Neural cell (in vitro differentiated cells): ENCODE measurements at regions not wholly inside any gene's neighbourhood (a gene's known extent, or its start where the extent isn't known, plus 50 kb on each side); places are given as distances from the start of the nearest gene placed in this dataset.

Experiments used
- EZH2 ChIP-seq: fragments of 200-600, 300-800 bp; shearing (Covaris generic), sonication (generic); IDR thresholded peaks from 2 replicates; pipeline ENCODE4 v1.6.1; 2014; ENCODE audit warnings: antibody characterized with exemption, low read length, borderline replicate concordance, mild to moderate bottlenecking; ENCODE audit not compliant: insufficient read depth, poor library complexity, severe bottlenecking
- MXI1 ChIP-seq: fragments of 450-650 bp; conservative IDR thresholded peaks from 2 replicates; pipeline ENCODE4 v1.6.1; 2014; ENCODE audit warnings: antibody characterized with exemption, mild to moderate bottlenecking; ENCODE audit not compliant: poor library complexity, severe bottlenecking
- POLR2AphosphoS5 ChIP-seq: IDR thresholded peaks from 2 replicates; pipeline ENCODE4 v1.6.1; 2012
- SMC3 ChIP-seq: fragments of 450-650 bp; conservative IDR thresholded peaks from 2 replicates; pipeline ENCODE4 v1.6.1; 2014; ENCODE audit warnings: antibody characterized with exemption, mild to moderate bottlenecking, moderate library complexity; ENCODE audit not compliant: poor library complexity
- TAF1 ChIP-seq: IDR thresholded peaks from 2 replicates; pipeline ENCODE4 v1.6.1; 2012; ENCODE audit warnings: low read depth
- TF ChIP-seq, protein P1 (sequence below): fragments of 450-650 bp; IDR thresholded peaks from 2 replicates; pipeline ENCODE4 v1.5.1; 2014; ENCODE audit warnings: antibody characterized with exemption, mild to moderate bottlenecking, moderate library complexity; ENCODE audit not compliant: poor library complexity, severe bottlenecking

DNA sequence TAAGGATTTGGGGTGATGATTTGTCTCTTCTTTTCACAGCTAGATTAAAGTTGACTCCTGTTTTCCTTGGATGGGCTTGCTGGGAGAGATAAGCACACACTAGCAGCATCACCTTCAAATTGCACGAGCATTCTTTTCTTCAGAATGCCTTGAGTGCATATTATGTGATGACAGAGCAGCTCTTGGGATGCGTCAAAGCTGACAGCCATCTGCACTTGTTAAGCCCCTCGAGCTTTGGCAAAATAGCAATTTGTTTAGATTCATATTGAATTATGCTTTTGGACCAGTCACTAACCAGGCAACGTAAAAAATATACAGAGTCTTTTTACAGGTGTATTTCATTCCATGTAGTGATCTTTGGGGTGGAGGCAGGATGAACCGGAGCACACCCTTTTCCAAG lies 407.0 kb downstream of the FUT8 start:
- TF ChIP-seq SMC3 (peak; percentile 36), EZH2 (no peak), TAF1 (no peak), POLR2AphosphoS5 (peak; percentile 93), MXI1 (no peak)
- TF ChIP-seq, protein P1, sequence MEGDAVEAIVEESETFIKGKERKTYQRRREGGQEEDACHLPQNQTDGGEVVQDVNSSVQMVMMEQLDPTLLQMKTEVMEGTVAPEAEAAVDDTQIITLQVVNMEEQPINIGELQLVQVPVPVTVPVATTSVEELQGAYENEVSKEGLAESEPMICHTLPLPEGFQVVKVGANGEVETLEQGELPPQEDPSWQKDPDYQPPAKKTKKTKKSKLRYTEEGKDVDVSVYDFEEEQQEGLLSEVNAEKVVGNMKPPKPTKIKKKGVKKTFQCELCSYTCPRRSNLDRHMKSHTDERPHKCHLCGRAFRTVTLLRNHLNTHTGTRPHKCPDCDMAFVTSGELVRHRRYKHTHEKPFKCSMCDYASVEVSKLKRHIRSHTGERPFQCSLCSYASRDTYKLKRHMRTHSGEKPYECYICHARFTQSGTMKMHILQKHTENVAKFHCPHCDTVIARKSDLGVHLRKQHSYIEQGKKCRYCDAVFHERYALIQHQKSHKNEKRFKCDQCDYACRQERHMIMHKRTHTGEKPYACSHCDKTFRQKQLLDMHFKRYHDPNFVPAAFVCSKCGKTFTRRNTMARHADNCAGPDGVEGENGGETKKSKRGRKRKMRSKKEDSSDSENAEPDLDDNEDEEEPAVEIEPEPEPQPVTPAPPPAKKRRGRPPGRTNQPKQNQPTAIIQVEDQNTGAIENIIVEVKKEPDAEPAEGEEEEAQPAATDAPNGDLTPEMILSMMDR = no peak
